HuH-7.5 (cell line): ENCODE measurements at regions not wholly inside any gene's neighbourhood (a gene's known extent, or its start where the extent isn't known, plus 50 kb on each side); places are given as distances from the start of the nearest gene placed in this dataset.

Source experiments
- DNase-seq: peaks from one replicate; pipeline ENCODE4 v3.0.0; 2011; ENCODE audit warnings: low spot score

DNA sequence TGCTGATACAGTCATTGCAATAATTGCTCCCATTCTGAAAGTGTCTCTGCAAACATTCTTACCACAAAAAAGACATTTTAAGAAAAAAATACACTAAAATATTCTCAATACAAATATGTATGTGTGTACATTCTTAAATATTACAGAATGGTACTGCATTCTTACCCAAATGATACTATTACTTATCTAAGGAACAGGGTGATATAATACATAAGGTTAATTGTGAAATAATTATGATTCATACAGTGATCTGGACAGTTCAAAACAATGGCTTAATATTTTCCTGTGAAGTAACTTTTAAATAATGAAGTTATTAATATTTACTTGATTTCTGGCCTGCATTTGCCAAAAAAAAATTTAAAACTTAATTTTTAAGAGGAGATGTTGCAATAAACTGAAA, 694.6 kb downstream of the TUSC7 start:
- no peak for DNase-seq

DNA sequence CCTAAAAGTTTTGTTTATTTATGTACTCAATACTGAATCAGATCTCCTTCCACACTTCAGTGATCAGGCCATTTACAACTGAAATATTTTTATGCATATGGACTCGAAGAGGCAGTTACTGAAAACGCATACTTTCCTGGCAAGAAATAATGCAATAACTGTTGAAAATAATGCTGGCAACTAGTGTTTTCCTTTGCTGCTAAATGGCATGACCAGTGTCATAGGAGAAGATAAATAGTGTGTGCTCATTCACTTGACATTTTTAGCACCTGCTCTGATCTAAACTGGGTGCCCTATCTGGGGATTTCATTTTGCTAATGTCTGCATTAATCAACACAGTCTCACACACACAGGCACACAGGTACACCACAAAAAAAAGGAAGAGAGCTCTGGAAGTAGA, 695.2 kb downstream of the TUSC7 start:
- DNase-seq, result no peak

DNA sequence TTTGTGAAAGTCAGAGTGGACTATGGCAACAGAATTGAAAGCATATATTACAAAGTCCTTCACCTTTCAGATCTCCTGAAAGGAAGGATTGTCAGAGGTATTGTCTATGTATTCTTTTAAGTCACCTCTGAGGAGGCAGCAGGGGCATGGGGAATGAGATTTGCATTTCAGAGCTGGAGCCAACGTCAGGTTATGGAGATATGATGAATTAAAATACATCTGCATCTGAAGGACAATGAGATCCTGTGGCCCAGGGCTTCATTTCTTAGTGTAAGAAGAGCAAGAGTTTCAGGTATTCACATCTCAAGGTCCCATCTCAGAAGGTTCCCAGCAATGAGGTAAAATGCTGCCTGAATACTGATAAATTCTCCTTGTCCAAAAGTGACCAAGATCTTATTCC, 695.8 kb downstream of the TUSC7 start:
- no peak for DNase-seq

DNA sequence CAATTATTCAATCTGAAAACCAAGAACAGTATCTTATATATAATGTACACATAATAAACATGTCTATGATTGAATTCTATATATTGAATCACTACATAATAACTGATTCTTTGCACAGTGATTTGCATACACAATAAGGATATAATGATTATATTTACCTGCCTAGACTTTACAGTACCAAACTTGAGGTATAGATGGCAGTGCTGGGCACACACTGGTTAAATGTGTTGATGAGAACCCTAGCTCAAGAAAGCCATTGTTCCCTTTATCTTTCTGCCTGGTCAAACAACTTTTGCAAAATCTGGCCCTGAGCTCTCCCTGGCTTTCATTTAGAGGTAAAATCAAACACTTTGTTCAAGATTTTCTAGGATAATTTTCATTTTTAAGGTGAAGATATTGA, 697.7 kb downstream of the TUSC7 start:
- DNase-seq, result no peak

DNA sequence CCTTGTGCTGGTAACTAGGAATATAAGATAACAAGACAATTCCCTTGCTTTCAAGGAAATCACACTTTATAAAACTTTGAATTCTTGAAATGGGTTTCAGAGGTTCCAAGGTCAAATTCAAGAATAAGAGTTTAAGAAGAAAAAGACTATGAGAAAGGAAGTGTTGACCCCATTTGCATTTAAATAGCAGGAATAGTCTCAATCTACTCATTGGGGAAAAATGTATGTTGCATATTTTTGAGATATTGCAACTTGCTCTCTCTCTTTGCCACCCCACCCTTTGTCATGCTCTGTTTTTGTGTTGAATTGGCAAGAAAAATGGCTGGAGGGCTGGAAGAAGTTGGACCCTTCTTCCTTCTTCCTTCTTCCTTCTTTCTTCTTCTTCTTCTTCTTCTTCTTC, 699.2 kb downstream of the TUSC7 start:
- DNase-seq, result no peak

DNA sequence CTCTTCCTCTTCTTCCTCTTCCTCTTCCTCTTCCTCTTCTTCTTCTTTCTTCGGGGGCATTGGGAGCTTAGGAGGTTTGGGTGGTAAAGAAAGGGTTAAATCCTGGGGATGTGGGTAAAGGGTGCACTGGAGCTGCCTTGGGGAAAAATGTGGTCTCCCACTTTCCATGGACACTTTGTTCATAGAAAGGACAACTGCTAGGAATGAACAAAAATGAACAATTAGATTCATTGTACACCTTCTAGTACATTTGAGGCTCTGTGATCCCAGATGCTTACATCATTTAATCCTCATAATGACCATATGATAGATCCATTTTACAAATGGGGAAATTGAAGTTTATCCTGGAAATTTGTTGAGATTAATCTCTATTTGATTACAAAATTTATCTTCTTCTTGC, 699.7 kb downstream of the TUSC7 start:
- DNase-seq, result no peak

DNA sequence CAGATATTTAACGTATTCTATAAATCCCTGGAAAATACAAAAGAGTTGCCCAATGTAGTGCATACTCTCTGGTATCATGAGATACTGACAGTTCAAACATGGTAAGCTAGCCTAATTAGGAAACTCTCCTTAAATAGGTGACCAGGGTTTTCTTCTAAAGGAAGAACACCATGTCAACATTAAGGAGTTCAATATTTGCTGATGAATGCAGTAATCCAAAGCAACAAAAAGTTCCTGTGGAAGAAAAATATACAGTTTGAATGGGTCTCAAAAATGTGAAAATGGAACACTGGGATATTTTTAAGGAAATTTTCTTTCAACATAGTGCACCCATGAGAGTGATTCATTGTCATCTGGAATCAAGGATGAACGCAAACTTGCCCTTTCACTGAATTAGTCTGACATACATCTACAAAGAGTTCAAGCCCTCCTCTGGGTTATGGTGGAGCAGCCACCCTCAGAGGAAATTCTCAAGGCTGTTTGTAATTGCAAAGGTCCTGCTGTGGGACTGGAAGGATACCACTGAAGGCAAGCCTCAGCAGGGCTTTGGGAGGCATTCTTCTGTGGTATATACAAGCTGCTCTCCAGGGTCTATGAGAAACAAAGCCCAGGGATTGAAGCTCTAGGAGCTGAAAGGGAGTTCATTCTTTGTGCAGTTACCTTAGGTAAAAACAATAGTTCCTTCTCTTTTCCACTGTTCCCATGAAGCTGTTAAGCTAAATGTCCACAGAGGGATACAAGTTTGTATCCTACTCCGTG, 700.3 kb downstream of the TUSC7 start:
- DNase-seq, result no peak

DNA sequence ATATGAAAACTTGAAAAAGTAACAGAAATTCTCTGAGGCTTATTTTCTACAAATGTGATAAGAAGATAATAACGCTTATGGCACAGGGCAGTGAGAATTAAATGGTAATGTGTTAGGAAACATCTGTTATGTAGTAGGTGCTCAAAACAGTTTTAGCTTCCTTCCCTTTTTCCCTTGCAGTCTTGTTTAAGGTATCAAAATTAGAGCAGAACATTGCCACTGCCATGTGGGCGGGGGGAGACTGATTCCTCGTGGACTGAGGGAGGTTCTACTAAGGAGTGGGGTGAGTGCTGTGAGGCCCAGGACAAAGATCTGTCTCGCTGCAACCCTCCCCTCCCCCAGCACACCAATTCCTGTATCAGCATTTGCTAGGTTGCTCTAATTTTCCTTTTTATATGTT, 702.4 kb downstream of the TUSC7 start:
- no peak for DNase-seq

DNA sequence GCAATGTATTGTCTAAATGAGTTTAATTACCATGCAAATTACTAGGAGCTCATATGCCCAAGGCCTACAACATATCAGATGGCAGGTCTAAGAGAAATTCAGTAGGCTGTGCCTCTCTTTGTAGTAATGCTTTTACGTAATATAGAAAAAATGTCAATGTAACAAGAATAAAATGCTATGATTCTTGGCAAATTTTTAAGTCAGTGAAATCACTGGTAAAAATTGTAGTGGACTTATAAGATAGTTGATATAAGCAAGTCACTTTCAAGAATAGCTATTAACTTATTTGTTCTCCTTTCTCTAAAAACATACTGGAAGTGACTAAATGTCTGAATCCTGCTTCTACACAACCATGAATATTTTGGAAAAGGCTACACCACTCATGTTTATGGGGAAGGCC, 707.8 kb downstream of the TUSC7 start:
- DNase-seq, result no peak

DNA sequence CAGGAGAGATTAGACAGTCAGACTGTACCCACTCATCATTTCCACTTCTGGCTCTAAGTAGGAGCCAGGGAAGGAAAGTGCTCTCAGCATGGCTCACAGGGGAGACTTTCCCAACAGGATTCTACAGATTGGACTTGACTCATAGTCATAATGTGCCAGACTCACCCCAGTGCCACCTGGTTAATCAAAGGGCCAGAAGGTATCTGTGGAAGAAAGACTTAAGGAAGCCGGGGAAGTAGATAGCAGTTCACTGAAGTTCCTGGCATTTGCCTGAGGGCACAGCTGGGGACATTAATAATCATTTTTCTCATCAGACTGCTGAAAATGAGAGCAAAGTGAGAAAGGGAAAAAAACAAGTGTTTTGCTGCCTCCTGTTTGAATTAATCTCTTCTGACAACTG, 717.5 kb downstream of the TUSC7 start:
- no peak for DNase-seq

DNA sequence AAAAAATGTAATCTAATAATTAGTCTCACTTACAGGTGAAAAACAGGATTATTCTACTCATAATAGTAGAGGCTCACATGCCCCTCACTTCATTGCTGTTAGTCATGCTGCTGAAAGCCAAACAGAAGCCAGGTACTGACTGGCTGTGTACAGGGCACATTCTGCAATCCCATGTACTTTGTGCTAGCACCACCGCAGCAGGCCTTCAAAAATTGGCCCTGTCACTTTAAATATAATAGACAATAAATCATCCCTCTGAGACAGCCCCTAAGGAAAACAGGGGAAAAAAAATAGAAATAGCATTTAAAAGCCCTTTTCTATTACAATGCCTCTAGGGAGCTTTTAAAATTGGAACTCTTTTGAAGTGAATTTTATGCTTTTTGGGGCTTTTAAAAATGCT, 723.8 kb downstream of the TUSC7 start:
- DNase-seq, result no peak

DNA sequence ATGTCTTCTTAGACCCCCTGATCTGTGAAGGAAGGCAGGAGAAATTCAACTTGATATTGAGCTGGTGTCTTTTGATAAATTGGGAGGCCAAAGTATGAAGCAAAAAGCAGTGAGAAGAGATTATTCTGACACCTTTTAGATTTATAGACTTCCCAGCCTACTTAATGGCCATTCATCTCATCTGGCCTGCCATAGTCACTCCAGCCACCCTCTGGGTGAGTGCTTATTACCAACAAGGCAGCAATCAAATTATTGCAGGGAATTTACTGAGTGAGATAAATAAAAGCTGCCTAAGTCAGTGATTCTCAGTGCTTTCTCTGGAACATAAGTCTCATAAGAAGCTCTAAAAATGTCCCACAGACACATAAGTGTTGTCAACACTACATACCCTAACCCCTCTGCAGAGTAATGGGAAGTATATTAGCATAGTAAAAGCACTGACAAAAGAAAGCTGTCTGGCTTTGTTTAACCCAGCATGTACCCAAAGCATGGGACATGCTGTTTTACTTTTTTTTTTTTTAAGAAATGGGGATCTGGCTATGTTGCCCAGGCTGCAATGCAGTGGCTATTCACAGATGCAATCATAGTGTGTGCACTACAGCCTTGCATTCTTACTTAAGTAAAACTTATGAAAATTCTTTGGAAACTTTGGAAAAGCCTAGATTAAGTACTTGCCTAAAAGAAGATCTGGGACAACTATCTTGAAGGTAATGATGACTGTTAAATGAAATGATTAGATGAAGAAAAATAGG, 725.3 kb downstream of the TUSC7 start:
- no peak for DNase-seq

DNA sequence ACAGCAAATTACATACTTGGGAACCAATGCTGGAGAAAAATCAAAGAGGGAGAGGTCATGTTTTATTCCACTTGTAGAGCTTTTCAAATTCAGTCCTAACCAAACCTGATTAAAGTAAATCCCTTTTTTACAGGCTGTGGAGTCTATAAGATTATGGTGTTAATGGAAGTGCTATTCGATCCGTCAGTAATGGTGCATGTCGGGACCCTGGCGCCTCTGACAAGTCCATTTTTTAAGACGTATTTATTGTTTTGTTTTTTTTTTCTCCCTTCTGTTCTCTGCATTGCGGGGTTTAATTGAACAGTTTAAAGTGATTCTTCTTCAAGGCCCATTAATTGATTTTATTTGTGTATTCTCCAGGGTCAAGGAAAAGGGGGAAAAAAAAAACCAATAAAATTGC, 725.9 kb downstream of the TUSC7 start:
- no peak for DNase-seq

DNA sequence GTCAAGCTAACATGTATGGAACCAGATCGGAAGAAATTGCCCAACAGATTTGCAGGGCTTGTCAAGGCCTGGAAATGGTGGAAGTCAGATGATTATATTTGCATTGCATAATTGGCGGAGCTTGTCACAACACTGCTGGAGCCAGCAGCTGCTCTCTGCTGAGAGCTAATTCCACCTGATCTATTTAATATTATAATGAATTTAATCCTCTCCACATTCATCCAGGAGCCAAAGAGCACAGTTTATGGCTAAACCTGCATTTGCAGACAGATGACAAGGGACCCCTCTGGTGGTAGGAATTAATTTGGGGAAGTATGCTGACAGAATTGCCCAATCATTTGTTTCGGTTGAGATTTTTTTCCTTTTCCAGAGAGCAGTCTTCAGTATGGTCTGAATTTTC, 730.2 kb downstream of the TUSC7 start:
- no peak for DNase-seq

DNA sequence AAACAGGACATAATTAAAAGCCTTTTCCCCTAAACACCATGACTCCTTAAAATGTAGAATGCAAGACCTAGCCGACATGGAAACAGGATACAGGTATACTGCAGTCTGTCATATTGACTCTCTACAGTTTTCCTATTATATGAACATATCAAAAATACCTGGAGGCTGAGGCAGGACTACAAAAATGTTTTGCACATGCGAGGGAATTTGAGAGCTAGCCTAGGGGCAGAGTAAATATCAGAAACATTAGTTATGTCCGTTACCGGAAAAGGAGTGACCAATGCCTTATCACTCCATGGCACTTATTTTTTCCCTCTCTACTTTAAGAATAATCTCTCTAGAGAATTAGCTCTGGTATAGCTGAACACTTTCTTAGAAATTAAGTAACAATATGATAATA, 732.3 kb downstream of the TUSC7 start:
- DNase-seq, result no peak

DNA sequence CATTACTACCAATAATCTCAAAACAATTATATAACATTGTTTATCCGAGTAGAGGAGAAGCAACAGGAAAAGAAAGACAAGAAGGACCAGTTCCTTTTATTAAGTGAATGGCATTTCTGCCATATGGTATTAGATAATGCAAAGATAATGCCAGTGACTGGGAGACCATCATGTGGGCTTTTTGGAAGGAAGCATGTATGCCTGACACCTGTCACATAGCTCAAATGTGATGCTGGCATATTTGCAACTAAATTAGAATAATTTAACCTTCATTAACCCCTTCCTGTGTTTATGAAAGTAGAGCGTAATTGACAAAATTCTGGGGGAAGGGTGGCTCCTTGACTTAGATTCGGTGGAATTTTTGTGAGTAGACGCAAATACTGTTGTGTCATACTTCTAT, 733.0 kb downstream of the TUSC7 start:
- DNase-seq, result no peak

DNA sequence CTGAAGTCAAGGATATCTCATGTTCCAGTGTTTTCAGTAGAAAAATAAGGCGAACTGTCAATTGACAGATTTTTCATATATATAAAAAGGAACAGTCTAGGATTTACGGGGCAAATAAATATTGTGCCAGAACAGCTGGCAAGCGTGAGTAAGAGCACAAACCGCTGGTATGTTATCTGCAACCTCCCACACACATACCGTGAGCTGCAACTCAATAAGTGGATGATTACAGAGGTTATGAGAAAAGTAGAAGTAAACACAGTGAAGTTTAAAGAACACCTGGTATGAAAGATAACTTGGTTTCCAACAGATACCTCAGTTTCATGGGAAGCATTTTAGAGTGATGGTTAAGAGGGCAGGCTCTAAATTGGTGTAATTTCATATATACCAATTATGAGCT, 733.4 kb downstream of the TUSC7 start:
- DNase-seq, result no peak

DNA sequence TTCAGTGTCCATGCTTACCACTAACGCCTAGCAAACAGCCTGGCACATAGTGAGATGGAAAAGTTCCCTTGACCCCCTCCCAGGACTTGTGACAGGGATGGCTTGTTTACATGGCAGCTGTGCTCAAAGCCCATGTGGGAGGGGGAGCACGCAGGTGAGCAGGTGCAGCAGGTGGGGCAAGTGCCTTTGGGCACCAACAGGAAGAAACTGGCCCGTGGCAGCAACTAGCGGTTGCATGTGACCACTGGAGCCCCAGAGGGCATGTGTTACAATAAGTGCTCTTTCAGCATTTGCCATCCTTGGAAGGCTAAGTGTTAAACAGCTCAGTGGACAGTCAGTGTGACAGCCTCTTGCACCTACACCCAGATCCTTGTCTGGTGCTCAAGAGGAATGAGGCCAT, 734.6 kb downstream of the TUSC7 start:
- DNase-seq, result no peak

DNA sequence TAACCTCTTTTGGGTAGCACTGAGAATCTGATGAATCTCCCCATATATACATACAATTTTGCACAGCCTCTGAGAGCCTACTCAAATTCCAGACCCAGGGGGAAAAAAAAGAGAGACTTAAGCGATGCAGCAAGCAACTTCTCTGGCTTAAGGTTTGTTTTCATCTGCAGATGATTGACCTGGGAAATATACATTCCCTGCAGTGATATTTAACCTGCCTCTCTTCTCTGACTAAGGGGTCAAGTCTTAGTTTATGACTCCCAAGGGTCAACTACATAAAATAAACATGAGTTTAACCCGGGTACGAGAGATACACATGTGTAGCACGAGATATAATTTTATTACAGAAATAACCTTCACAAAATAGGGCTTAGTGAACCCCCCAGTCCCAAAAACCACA, 737.8 kb downstream of the TUSC7 start:
- no peak for DNase-seq

DNA sequence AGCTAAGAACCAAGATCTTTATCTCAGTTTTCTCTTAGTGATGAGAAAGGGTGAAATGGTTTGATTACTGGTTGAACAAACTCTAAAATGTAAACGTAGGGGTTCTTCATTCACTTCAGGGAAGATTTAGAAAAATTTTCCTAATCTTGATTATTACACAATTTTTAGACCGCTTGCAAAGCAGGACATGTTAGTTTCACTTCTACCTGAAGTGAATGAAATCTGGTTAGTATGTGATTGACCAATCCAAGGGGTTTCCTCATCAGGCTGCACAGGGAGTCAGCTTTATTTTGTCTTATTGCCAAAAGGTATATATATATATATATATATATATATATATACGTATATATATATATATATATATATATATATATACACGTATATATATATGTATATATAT, 740.4 kb downstream of the TUSC7 start:
- no peak for DNase-seq

DNA sequence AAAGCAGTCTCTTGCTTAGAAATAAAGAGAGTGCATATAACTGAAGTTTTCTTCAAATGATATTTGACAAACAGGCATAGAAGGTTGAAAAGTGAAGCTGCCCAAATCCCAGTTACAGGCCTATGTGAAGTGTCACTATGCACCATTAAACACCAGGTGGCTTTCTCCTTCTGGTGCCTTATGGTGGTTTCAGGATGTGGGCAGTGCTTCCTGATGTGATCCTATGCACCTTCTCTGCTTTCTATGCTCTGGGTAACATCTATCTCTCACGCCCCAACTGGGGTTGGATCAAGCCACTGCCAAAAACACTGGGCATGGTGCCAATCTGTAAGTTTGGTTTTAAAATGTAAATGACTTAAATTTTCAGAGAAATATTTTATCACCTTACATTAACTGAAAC, 744.7 kb downstream of the TUSC7 start:
- DNase-seq, result no peak

DNA sequence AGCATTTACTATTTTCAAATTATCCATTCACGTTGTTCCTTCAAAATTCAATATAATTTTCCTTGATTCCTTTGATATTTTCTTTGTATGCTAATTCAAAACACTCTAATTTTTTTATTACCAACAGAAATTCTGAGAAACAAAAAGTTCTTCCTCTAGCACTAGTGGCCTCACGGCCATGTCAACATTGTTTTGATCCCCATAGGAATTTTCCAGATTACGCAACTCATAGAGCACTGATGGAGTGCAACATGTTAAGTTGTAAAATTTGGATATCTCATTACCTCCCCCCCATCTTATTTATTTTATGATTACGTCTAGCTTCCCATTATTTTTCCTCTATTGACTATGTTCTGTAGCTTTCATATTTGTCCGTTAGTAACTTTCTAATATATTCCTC, 745.3 kb downstream of the TUSC7 start:
- DNase-seq, result no peak

DNA sequence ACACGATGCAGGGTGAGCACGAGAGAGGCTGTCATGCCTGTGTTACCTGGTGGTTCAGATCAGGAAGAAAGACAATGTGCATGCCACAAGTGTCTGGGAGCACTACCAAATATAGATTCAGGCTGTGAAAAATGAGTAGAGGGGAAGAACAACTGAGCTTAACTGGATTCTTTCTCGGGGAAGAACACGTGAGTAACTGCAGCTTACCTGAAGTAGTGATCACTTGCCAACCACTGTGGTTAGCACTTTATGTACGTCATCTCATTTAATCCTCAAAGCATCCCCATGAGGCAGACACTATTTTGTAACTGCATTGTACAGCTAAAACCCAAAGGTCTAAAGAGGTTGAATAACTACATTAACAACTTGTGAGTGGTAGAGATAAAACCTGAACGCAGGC, 746.2 kb downstream of the TUSC7 start:
- no peak for DNase-seq
